Stimulated activated CD4-positive, alpha-beta T cell treated with anti-CD3 and anti-CD28 coated beads, Interleukin-4, amount 100 ng/mL, for 48 hours (primary cell): ENCODE measurements at regions not wholly inside any gene's neighbourhood (a gene's known extent, or its start where the extent isn't known, plus 50 kb on each side); places are given as distances from the start of the nearest gene placed in this dataset.
"Not testable (repeated sequence)": the region's sequence is repeated elsewhere in the genome, so short reads cannot be mapped to it uniquely, and the experiment has no call there.

ENCODE experiments used
- DNase-seq, 2 donors: peaks; one replicate each; pipeline ENCODE4 v3.0.0-alpha.2; 2020; ENCODE audit warnings: low read depth in 2 of 2

DNA sequence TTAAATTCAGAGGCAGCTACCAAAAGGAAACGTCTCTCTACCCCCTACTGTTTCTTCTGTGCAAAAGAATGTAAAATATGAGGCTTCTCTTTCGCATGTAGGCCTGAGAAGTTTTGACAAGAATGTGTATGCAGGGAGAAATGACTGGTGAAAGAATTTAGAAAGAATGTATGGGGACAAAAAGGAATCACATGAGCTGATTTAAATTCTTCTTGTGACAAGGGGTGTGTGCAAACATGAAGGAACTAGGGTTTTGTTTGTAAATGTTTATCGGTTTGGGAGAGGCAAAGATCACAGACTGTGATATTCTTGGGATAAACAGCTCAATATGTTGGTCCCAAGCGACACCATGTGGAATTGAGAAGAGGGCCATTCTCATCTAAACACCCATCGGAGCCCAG is 345.2 kb upstream of the VRK2 start:
- no peak for DNase-seq

DNA sequence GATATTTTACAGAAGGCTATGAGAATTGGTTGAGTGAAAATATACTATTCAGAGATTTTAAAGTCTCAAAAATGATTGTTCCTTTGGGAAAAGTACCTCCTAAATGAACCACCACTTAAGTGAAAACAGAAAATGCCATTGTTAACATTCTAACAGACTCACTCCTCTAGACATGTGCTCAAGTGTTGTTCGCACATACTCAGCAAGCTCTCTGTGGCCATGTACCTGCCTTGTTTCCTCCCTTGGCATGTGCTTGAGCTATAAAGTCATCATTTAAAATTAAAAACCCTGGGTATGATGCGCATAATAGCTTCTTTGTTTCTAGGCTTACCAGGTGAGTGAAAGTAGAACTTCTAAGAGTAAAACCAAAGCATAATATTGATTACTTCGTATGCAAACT is 343.2 kb upstream of the VRK2 start:
- DNase-seq, result no peak

DNA sequence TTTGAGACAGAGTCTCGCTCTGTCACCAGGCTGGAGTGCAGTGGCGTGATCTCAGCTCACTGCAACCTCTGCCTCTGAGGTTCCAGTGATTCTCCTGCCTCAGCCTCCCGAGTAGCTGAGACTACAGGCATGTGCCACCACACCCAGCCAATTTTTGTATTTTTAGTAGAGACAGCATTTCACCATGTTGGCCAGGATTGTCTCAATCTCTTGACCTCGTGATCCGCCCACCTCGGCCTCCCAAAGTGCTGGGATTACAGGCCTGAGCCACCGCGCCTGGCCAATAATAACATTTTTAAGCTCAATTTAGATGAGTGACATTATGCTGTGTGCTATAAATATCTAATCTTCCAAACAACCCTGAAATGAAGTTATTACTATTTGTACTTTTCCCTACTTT is 338.8 kb upstream of the VRK2 start:
- DNase-seq, result not testable (repeated sequence)

DNA sequence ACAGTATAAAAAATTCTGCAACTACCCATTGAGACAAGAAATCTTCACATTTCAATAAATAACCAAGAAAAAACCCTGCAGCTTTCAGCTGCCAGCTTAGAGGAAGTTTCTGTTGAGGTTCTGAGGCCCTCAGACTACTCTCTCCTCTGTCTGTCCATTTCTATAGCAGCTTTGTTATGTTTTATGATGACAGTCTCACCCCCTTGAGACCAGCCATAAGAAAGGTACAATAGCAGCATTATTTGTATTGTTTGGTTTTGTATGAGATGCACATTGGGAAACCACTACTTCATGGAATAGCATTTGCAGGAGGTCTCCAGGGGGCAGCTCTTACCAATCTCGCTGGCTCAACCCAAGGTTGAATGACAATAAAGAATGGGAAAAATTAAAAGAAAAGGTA is 334.6 kb upstream of the VRK2 start:
- DNase-seq, result no peak

DNA sequence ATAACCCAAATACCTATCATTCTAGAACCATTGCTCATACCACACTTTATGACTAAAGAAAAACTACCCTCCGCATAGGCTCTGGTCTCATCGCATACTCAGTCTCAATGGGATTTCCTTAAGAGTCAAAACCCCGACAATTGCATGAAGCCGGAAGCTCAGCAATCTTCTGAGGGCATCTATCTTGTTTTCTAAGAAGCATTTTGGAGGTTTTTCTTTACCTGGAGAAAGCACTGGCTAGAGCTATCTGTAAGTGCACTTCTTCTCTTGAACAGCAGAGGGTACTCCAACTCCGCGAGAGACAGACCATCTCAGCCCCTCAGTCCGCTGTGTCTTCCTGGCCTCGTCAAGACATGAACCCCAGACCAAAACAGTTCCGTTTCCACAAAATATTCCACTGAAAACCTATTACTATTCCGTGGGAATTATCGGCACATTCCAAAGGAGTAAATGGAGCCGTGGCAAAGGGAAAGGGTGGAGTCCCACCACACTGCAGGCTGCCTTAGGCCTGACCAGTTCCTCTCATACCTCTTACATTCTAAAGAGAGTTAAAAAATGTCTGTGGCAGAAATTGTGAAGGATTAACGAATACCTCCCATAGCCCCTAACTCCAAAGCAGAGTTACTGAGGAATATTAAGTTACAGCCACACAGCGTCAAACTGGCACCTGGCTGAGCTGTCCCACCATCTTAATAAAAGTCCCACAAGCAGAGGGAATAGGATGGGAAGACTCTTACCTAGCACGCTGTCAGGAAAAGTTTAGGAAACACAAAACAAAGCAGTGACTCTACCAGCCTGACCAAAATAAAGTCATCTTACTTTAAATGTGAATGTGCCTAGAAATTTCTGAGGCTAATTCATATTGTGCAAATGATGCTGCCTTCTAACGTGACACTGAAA is 325.6 kb upstream of the VRK2 start:
- peak; percentile 3 to 4 for DNase-seq

DNA sequence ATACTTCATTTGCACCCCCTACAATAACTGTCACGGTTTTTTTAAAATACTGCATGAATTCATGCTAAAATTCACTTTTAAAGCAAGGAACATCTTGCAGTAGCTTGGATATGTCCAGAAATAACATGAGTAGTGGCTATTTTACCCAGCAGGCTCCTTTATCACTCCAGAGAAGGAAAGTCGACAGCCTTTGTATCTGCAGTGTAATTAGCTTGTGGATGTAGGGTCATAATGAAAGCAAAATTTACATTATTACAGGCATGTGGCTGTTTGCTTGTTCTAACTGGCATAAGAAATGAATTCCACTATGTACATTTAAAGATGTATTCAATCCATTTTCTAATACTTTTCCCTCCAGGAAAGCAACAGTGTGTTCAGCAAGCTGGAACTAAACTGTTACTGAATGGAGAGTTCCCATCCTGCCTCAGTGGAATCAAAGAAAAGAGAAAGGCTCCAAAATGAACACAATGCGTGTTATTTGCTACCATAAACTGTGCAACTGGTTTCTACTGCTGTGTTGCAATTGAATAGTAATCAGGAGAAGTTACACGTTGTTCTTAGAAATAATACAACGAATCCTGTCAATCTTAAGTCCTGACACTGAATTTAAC is 321.2 kb upstream of the VRK2 start:
- no peak for DNase-seq

DNA sequence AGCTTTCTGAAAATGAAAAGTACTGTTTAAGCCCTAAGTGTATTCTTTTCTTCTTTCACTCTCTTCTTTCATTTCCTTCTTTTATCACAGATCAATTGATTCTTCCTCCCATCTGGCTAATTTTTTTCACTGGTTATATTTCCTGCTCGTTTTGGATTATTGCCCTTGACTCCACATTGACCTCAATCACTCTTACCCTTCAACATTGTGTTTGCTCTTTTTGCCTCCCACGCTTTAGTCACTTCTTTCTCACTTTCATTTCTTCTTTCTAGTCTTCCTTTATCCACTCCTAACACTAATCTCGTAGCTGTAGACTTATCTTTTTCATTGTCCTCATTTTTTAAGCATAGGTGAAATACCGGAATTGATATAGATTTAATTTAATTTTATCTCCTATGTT is 320.3 kb upstream of the VRK2 start:
- no peak for DNase-seq

DNA sequence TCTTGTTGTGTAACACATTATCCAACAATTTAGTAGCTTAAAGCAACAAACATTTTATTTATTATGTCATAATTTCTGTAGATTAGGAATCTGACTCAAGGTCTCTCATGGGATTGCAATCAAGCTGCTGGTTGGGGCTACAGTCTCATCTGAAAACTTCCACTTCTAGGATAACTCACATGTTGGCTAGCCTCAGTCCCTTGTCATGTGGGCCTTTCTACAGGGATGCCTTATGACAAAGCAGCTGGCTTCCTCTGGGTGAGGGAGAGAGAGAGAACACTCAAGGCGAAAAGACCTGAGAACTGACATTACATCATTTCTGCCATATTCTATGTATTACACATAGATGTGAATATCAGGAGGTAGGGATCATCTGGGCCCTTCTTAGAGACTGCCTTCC is 317.9 kb upstream of the VRK2 start:
- no peak for DNase-seq

DNA sequence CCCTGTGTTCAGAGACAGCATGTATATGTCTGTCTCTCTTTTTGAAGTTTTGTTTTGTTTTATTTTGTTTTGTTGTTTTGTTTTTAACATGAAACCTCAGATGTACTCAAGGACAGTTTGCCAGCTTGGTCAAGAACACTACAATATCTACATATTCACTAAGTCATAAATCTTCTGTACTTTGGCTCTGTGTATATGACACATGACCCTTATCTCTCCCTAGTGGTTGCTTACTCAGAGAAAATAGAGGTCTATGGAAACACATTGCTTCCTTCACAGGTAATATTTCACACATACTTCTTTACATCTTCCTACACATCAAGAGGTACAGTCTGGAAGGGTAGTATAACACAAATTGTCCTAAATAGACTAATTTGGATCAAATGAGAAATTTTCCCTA is 312.6 kb upstream of the VRK2 start:
- no peak for DNase-seq

DNA sequence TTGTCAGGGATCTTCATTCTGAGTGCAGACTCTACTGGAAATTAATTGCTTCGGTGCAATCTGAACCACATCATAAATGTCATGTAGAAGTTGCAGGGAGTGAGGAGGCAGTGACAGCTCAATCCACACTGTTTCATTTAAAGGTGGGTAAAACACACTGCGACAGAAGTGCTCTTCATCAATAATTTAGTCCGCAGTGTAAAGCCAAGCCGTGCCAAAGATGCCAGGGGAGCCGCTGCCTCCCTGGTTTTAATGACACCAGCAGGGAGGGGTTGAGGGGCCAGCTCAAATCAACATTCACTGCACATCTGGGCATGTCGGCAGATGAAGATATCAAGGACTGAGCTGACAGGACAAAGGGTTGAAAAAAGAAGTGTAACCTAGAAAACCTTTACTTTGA is 305.7 kb upstream of the VRK2 start:
- no peak for DNase-seq

DNA sequence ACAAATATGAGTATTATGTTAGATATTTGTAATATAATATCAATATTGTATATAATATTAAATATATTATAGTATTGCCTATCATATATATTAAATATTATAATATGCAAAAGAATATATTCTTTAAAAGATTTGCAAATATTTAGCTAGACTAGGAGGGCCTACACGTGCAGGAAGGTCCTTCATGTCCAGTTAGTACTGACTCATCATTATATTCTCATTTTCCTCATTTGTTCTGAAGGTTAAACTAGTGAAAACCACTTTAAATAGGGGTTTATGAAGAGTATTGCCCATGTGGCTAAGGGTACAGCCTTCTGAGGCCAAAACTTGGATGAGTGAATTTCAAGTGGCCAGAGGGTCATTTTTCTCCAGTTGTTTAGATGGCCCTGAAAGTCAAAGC is 293.0 kb upstream of the VRK2 start:
- no peak for DNase-seq

DNA sequence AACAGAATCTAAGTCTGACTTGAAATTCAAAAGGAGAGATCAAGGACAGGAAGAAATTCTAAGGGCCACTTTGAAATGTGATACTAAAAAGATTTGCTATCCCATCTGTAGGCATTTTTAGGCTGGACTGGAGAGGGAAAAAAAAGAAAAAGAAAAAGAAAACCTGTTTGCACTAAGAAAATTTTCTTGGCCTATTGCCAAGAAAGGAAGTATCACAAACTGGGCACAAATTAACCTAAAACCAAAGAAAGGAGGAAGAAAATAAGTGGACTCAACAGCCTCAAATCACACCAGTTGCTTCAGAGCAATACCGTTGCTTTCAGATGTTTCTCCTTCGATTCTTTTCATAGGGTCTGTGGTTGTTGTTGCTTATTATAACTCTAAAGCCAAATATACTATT is 287.9 kb upstream of the VRK2 start:
- no peak for DNase-seq

DNA sequence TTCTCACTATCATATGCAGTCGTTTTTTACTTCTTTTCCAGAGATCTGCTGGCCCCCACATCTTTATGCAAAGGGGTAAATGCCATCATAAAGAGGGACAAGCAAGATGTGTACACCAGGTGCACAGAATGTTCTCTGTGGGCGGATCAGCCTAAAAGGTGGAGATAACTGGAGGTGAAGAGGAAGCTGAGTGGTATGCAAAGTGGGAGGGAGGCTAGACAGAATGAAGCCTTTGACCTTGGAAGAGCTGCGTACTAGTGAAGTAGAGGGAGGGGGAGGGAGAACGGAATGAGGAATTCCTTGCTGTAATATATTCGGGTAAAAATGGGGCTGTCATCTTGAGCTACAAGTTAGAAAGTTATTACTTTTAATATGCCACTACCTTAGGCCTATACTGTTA is 287.5 kb upstream of the VRK2 start:
- DNase-seq, result no peak

DNA sequence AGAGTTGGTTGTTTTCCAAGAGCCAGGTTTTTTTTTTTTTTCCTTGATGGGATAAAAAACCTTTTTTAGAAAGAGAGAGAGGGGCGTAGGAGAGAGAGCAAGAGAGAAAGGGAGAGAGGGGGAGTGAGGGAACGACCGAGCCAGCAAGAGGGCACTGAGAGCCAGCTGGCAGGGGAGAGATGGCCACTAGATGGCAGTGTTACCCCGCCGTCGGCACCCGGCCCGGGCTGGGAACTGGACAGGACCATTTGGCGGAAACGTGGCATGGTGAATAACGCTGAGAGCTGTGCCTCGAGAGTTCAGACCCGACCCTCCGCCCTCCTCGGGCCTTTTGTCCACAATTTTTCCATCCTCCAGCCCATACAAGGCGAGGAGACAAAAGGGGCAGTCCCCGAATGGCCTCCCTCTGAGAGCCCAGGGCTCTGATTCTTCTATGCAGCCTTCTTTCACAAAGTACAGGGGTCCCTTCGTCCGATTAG is 286.7 kb upstream of the VRK2 start:
- peak; percentile 71 to 84 for DNase-seq

DNA sequence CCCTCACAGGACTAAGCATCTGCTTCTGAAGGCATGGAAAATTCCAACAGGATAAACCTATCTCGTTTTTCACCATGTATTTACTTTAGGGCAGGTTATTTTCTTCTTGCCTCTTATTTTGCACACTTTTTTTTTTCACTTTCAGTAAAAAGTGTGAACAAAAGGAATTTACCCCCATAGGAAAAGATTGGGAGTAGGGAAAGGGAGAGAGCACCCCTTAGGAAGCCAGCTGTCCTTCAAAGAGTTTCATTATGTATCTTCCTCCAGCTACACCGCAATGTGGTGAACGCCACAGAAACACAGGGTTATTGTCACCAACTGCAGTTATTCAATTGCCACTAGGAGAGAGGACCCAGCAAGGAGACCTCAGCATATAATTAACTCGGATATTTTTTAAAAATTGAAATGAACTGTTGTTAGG is 286.2 kb upstream of the VRK2 start:
- DNase-seq, result no peak

DNA sequence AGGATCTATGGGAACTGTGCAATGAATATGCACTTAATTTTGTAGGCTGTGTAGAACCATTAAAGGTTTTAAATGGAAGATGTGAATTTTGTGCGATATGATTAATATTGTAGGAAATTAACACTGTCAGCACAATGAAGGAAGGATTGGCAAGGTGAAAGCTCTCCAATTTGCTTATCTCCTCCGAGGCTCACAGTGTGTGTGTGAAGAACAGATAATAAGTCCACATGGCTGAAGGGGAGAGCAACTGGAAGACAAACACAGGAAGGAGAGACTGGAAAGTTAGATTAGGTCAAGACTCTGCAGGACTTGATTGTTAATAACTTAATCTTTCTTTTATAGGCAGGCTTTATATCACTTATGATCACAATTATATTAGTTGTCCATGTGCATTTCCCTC is 269.7 kb upstream of the VRK2 start:
- DNase-seq, result no peak

DNA sequence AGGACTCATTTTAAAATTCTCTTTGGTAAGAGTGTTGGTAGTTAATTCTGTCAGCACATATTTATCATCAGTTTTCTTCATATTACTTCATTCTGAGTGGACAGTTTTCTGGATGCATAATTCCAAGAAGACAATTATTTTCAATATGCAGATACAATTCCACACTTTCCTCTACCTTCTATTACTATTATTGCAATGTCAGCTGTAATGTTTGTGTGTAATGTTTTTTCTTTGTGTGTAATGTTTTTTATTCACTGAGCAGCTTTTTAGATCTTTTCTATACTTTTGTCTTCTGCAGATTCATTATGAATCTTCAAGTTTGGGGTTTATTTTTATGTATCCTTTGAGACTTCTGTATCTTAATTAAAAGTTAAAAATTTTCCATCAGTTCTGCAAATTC is 264.0 kb upstream of the VRK2 start:
- DNase-seq, result no peak

DNA sequence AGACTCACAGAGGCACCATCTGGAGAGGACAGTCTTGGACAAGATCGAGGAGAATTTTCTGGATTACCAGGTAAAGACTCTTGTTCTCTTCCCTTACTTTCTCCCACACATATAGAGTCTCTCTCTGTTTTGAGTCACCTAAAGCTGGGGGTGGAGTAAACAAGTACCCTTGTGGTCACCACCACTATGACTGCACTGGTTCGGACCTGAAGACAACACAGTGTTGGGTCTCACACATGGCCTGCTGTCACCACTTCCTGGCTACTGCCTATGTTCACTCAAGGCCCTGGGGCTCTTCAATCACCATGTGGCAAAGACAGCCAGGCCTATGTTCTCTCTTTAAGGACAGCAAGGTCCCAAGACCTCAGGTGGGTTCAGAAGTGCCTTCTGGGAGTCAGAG is 253.3 kb upstream of the VRK2 start:
- no peak for DNase-seq

DNA sequence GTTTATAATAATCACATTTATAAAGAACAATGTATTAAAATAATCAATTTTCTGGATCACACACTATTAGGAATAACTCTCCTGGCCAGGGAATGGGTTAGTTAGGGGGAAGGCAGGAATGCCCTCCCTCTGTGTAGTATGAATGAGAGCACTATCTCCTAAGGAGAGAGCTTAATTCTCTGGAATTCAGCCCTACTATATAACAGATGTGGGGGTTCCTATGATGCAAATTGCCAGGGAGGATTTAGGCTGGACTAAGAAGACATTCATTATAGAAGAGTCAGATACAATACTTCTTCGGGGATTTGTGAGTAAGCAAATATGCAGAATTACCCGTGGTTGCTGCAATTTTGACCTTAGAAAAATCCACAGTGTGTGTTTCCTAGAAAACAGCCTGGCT is 250.1 kb upstream of the VRK2 start:
- no peak for DNase-seq

DNA sequence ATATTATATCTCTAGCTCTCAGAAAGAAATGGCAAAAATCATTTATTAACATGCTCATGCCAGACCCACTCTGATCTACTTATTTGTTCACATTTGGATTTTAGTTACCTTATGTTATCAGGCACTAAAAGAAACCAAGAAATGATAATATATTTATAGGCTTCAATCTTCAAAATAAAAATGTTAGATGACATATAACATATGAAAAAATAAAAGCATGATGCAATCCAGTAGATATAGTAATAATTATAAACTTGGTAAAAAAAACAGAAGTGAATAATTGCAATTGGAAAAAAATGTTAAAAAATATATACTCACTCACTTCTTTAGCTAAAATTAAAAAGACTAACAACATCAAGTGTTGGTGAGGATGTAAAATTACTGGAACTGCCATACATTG is 248.3 kb upstream of the VRK2 start:
- DNase-seq, result no peak

DNA sequence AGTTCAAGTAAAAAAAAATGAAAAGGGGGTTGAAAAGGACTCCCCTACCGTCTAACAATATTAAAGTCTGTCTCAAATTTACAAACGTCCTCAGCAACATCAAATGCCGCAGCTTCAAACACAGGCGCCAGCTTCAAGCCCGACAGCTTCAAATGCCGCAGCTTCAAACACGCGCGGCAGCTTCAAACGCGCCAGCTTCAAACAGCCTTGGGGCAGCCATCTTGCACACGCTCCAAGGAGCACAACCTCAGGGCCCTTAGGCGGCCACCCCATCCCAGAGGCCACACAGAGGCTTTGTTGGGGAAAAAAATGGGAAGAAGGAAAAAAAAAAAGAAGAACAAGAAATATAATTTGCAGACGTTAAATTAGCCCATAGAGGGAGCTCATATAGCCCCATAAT is 244.4 kb upstream of the VRK2 start:
- no peak for DNase-seq

DNA sequence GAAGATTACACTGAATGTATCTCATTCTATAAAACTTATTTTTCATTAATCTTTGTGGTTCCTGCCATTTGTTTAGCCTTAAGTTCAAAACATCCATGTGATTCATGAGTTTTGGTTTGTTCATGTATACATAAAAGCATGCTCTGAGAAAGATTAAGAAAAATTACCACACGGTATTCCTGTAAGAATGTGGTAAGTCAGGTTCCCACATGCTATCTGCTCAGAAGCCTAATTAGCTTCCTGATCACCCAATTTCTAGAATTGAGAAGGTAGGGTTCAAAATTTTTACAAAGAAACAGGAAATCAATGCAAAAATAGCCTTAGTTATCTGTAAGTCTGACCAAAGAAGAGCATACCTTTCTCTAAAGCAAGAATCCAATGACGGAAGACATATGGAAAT is 241.6 kb upstream of the VRK2 start:
- no peak for DNase-seq

DNA sequence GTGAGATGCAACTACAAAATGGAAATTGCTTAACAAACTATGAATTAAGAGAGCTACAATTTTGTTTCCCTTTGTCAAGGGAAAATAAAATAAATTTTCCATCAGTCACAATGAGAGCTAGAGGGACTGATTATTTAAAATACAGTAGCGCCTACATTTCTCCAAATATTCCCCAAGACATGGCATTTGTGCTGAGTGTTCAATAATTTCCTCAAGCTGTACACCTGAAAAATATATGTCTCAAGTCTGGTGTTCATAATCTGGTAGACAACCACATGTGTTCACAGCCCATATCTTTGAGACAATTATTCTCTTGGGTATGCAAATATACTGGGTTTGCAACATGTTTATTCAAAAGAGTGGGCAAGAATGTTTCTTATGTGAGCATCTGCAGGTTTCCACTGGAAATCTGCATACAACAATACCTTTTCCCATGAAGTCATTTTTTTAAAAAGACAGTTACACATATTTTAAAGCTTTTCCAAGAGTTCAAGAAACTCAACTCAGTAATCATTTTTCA is 240.1 kb upstream of the VRK2 start:
- no peak for DNase-seq
